B cell (primary cell): ENCODE measurements at regions not wholly inside any gene's neighbourhood (a gene's known extent, or its start where the extent isn't known, plus 50 kb on each side); places are given as distances from the start of the nearest gene placed in this dataset.

ENCODE experiments used
- ATAC-seq: fragments of 200-7000 bp; cut with Tn5 transposase; one replicate; pipeline ENCODE4 v1.10.0; 2021; ENCODE audit warnings: low read depth, mild to moderate bottlenecking, moderate number of reproducible peaks, moderate library complexity
- CTCF ChIA-PET: fragments of 350-600 bp; sonication (Branson Sonifier 250); formaldehyde crosslinking; loops from one replicate; lab custom pipeline; 2021; ENCODE audit warnings: antibody characterized with exemption, inconsistent platforms; lab: Charles Lee
- POLR2A ChIA-PET: fragments of 350-600 bp; sonication (Branson Sonifier 250); formaldehyde crosslinking; loops from one replicate; lab custom pipeline; 2021; ENCODE audit warnings: antibody characterized with exemption; lab: Charles Lee
- DNase-seq: peaks from one replicate; pipeline ENCODE4 v3.0.0; 2013
- H2AFZ ChIP-seq: 2 replicates; pipeline ENCODE4 v1.6.1; 2012; ENCODE audit warnings: mild to moderate bottlenecking, low read depth, low read length; ENCODE audit not compliant: insufficient read depth, poor library complexity, severe bottlenecking
- H3K27ac ChIP-seq, 2 donors: 1 replicate in 1 of 2; 2 replicates in 1 of 2; pipeline ENCODE4 v1.5.1; 2012 to 2013; ENCODE audit warnings: low read length in 2 of 2, mild to moderate bottlenecking in 2 of 2, moderate library complexity in 1 of 2
- H3K27me3 ChIP-seq, 4 experiments: fragments of 200-600 bp in 1 of 4; sonication (generic) in 1 of 4; replicated peaks in 1 of 4; 1 replicate in 2 of 4; 2 replicates in 2 of 4; pipeline versions ENCODE4 v1.6.1 to v1.7.0; 2013 to 2016; ENCODE audit warnings: low read length in 3 of 4, mild to moderate bottlenecking in 2 of 4, mixed read lengths in 1 of 4, moderate library complexity in 1 of 4; ENCODE audit not compliant: insufficient read depth in 4 of 4, control insufficient read depth in 3 of 4; ENCODE audit errors: control extremely low read depth in 1 of 4
- H3K36me3 ChIP-seq, 2 experiments: replicated peaks in 1 of 2; 1 replicate in 1 of 2; 2 replicates in 1 of 2; pipeline versions ENCODE4 v1.6.1 to v1.7.1; 2013; ENCODE audit warnings: low read length in 1 of 2; ENCODE audit not compliant: insufficient read depth in 2 of 2, control insufficient read depth in 1 of 2; ENCODE audit errors: control extremely low read depth in 1 of 2, extremely low read depth in 1 of 2
- H3K4me1 ChIP-seq, 2 donors: fragments of 200-600 bp in 1 of 2; sonication (generic) in 1 of 2; 1 replicate in 1 of 2; 2 replicates in 1 of 2; pipeline versions ENCODE4 v1.5.1 to v1.6.1; 2013 to 2017; ENCODE audit warnings: low read length in 2 of 2; ENCODE audit not compliant: control insufficient read depth in 2 of 2, insufficient read depth in 2 of 2
- H3K4me2 ChIP-seq: replicated peaks from 2 replicates; pipeline ENCODE3; 2012; ENCODE audit warnings: mild to moderate bottlenecking, low read depth, low read length; ENCODE audit not compliant: poor library complexity, severe bottlenecking
- H3K4me3 ChIP-seq, 5 experiments: fragments of 200-600 bp in 1 of 5; sonication (generic) in 1 of 5; 1 replicate in 3 of 5; 2 replicates in 2 of 5; pipeline versions ENCODE4 v1.5.1 to v1.7.0; 2011 to 2016; ENCODE audit warnings: low read length in 4 of 5, mild to moderate bottlenecking in 4 of 5, low read depth in 2 of 5, control low read depth in 1 of 5, moderate library complexity in 1 of 5; ENCODE audit not compliant: insufficient read depth in 1 of 5; ENCODE audit errors: control extremely low read depth in 1 of 5, extremely low read depth in 1 of 5
- H3K79me2 ChIP-seq: fragments of 200-600 bp; sonication (generic); one replicate; pipeline ENCODE4 v1.6.0; 2016; ENCODE audit warnings: low read length; ENCODE audit not compliant: control insufficient read depth, insufficient read depth
- H3K9ac ChIP-seq: fragments of 200-600 bp; sonication (generic); 2 replicates; pipeline ENCODE4 v1.6.1; 2017; ENCODE audit warnings: mild to moderate bottlenecking, low read length, moderate library complexity
- H3K9me3 ChIP-seq, 3 donors: one replicate each; pipeline versions ENCODE4 v1.6.1 to v1.7.1; 2013; ENCODE audit warnings: low read length in 2 of 3; ENCODE audit not compliant: control insufficient read depth in 2 of 3, insufficient read depth in 1 of 3; ENCODE audit errors: control extremely low read depth in 1 of 3
- H4K20me1 ChIP-seq: 2 replicates; pipeline ENCODE4 v1.6.0; 2012; ENCODE audit warnings: mild to moderate bottlenecking, low read length; ENCODE audit not compliant: insufficient read depth, control insufficient read depth, poor library complexity, severe bottlenecking
- H3K27ac Mint-ChIP-seq: one replicate; pipeline ENCODE4 v1.8.0; 2021; ENCODE audit warnings: mixed read lengths
- H3K27me3 Mint-ChIP-seq: one replicate; pipeline ENCODE4 v1.8.0; 2021; ENCODE audit warnings: mixed read lengths
- H3K4me1 Mint-ChIP-seq: one replicate; pipeline ENCODE4 v1.8.0; 2021; ENCODE audit warnings: mixed read lengths
- H3K4me3 Mint-ChIP-seq: one replicate; pipeline ENCODE4 v1.8.0; 2021; ENCODE audit warnings: mixed read lengths
- H3K9me3 Mint-ChIP-seq: one replicate; pipeline ENCODE4 v1.8.0; 2022; ENCODE audit warnings: mixed read lengths; ENCODE audit not compliant: insufficient read depth
- EZH2 ChIP-seq: IDR thresholded peaks from 2 replicates; pipeline ENCODE4 v1.6.1; 2012; ENCODE audit warnings: borderline replicate concordance, low read depth, mild to moderate bottlenecking, moderate library complexity, low read length; ENCODE audit not compliant: insufficient read depth, poor library complexity, severe bottlenecking
- WGBS: methylation state at CpG from one replicate; pipeline ENCODE4 v1.1.5; 2013; ENCODE audit warnings: missing lambda C conversion rate; ENCODE audit not compliant: insufficient coverage; 5-methylcytosine and 5-hydroxymethylcytosine counted together
- intact Hi-C: fragments of 100-400 bp; cut with micrococcal nuclease; formaldehyde crosslinking; loops from one replicate; pipeline ENCODE4 v1.10.0; 2022
- TF ChIP-seq, protein P1 (sequence below): fragments of 200-600 bp; IDR thresholded peaks from one replicate; pipeline ENCODE4 v1.8.0; 2022; ENCODE audit warnings: antibody characterized with exemption, mild to moderate bottlenecking

DNA sequence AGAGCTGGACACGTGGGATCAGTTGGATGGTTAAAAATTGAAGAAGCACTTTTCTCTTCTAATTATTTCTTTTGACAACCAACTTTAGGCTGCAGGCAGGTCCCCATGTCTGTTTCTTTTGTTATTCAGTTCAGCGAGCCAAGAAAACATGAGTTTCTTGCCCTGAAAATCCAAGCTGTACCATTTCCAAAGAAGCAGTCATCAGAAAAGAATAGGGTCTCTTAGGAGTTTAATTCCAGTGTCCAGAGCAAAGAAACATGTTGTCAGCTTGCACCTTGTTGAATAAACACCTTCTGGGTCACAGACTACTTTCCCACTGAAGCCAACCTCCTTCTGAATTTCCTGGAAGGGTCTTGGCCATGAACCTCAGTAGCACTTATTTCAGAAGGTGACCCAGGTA is 170.5 kb upstream of the COPS8 start:
- H3K27me3 Mint-ChIP-seq, result peaks cover 8% of the 10 kb centered on the region
- no peaks in the 10 kb centered on the region for H3K9me3 ChIP-seq
- ATAC-seq (no peak), DNase-seq (no peak)
- H3K4me3 Mint-ChIP-seq, result no peak overlapping the region
- H3K79me2 ChIP-seq, result no peaks in the 10 kb centered on the region
- no peak overlapping the region for H3K27ac ChIP-seq
- no peaks in the 10 kb centered on the region for H3K9me3 Mint-ChIP-seq
- no peaks in the 10 kb centered on the region for H3K4me1 Mint-ChIP-seq
- intact Hi-C loops, result no loop called here
- H3K9ac ChIP-seq, result no peak overlapping the region
- no peak overlapping the region for H2AFZ ChIP-seq
- H3K27ac Mint-ChIP-seq, result no peak overlapping the region
- no peak overlapping the region for H3K4me2 ChIP-seq
- ChIA-PET CTCF (no interaction called here), POLR2A (no interaction called here)
- no peaks in the 10 kb centered on the region for H4K20me1 ChIP-seq
- H3K4me3 ChIP-seq, result no peak overlapping the region
- H3K36me3 ChIP-seq, result no peaks in the 10 kb centered on the region
- 80% methylated on average over 1 of the region's 2 CpGs for WGBS
- no peaks in the 10 kb centered on the region for H3K27me3 ChIP-seq
- no peaks in the 10 kb centered on the region for H3K4me1 ChIP-seq
- no peak for TF ChIP-seq EZH2
- TF ChIP-seq, protein P1, sequence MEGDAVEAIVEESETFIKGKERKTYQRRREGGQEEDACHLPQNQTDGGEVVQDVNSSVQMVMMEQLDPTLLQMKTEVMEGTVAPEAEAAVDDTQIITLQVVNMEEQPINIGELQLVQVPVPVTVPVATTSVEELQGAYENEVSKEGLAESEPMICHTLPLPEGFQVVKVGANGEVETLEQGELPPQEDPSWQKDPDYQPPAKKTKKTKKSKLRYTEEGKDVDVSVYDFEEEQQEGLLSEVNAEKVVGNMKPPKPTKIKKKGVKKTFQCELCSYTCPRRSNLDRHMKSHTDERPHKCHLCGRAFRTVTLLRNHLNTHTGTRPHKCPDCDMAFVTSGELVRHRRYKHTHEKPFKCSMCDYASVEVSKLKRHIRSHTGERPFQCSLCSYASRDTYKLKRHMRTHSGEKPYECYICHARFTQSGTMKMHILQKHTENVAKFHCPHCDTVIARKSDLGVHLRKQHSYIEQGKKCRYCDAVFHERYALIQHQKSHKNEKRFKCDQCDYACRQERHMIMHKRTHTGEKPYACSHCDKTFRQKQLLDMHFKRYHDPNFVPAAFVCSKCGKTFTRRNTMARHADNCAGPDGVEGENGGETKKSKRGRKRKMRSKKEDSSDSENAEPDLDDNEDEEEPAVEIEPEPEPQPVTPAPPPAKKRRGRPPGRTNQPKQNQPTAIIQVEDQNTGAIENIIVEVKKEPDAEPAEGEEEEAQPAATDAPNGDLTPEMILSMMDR, result no peak

DNA sequence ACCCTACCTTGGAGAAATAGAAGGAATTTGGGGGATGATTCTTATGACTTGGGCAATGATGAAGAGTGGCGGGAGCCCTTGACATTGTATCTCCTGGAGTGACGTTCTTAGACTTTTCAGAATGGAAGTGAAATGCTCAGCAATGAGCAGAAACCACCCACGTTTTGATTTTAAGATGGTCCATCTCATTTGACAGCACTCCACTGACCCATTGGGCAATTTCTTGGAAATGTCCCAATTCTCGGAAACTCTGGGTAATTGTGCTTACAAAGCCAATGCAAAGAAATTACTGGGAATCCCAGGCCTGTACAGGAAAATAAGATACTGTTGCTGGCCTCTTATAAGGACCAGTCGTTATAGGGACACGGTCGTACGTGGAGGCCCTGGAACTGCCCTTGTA is 170.0 kb upstream of the COPS8 start:
- 96% methylated on average over 4 of the region's 8 CpGs for WGBS
- ChIA-PET CTCF (no interaction called here), POLR2A (no interaction called here)
- intact Hi-C loops, result no loop called here
- TF ChIP-seq, protein P1, result no peak
- TF ChIP-seq EZH2, result no peak
- H4K20me1 ChIP-seq, result no peaks in the 10 kb centered on the region
- peaks cover 8% of the 10 kb centered on the region for H3K27me3 Mint-ChIP-seq
- H3K36me3 ChIP-seq, result no peaks in the 10 kb centered on the region
- H3K27me3 ChIP-seq, result no peaks in the 10 kb centered on the region
- no peaks in the 10 kb centered on the region for H3K9me3 ChIP-seq
- H3K4me3 ChIP-seq, result no peak overlapping the region
- DNase-seq, result no peak
- ATAC-seq, result no peak
- no peaks in the 10 kb centered on the region for H3K79me2 ChIP-seq
- no peak overlapping the region for H3K27ac ChIP-seq
- H3K4me1 ChIP-seq, result no peaks in the 10 kb centered on the region
- H3K9me3 Mint-ChIP-seq, result no peaks in the 10 kb centered on the region
- H3K9ac ChIP-seq, result no peak overlapping the region
- no peak overlapping the region for H3K4me2 ChIP-seq
- no peaks in the 10 kb centered on the region for H3K4me1 Mint-ChIP-seq
- no peak overlapping the region for H3K27ac Mint-ChIP-seq
- no peak overlapping the region for H3K4me3 Mint-ChIP-seq
- no peak overlapping the region for H2AFZ ChIP-seq
